GM18868 (cell line): ENCODE measurements at regions not wholly inside any gene's neighbourhood (a gene's known extent, or its start where the extent isn't known, plus 50 kb on each side); places are given as distances from the start of the nearest gene placed in this dataset.
A peak's percentile ranks its signal among the peaks of the same experiment; 100 is the strongest.
"Not testable (repeated sequence)": the region's sequence is repeated elsewhere in the genome, so short reads cannot be mapped to it uniquely, and the experiment has no call there.

ENCODE experiments used
- ATAC-seq: cut with Tn5 transposase; IDR thresholded peaks from one replicate; pipeline ENCODE4 v1.9.1; 2021; ENCODE audit warnings: mild to moderate bottlenecking, moderate library complexity; ENCODE audit not compliant: unreplicated experiment

DNA sequence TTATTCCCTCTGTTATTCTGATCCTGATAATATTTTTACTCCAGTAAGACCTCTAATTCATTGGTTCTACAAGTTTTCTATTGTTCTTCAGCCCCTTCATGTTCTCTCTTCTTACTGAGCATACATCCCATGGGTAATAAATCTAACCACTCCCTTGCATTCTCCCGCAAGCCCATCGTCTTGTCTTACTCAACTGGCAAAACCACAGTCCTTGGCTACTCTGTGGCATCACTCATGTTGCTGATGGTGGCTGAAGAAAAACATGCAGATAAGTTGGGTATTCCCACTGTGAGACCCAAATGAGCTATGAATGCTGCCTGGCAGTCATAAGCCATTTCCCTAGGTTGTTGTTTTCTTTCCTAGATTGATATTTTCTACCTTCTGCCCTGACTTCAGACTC lies 402.2 kb upstream of the AADAT start:
- no peak for ATAC-seq

DNA sequence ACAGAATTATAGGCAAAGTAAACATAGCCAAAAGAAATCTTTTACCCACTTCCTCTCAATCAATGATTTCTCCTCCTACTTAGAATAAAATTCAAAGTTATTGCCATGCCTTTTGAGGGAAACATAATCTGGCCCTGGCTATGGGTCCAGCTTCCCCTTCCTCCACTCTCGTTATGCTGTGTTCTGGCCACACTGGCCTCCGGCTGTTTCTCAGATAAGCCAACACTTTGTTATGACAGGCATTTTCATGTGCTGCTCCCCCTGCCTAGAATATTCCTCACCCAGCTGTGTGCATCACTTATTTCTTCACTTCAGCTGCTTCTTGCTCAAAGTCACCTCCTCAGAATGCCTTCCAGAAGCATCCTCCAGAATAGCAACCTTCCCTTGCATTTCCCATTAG lies 386.6 kb upstream of the AADAT start:
- no peak for ATAC-seq

GRCh38 chr4:170465429-170465828 lies 375.7 kb upstream of the AADAT start:
- no peak for ATAC-seq

DNA sequence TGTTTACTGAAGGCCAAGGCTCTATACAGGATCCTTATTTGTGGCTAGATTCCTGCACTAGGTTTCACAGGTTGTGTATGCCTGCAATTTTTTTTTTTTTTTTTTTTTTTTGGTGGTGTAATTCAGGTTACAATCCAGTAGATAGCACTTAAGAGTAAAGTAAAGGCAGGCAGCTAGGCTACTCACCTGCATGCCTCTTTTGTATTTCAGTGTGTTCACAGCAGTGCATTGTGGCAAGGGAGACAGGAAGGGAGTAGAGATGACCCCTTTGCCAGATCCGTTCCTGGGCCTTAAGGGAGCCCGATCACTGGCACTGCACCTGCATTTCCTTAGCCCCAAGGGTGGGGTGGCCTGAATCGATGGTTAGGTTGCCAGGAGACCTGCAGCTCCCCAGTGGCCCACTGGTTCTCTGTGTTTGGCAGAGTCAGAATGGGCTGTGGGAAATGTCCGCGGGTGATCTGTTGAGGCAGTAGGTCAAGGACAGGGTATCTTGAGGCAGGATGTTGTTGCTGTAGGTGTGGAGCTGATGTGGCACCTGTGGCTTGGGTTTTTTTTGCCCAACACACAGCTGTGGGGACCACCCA lies 374.9 kb upstream of the AADAT start:
- ATAC-seq, result no peak

GRCh38 chr4:170446782-170447181 lies 357.0 kb upstream of the AADAT start:
- no peak for ATAC-seq

DNA sequence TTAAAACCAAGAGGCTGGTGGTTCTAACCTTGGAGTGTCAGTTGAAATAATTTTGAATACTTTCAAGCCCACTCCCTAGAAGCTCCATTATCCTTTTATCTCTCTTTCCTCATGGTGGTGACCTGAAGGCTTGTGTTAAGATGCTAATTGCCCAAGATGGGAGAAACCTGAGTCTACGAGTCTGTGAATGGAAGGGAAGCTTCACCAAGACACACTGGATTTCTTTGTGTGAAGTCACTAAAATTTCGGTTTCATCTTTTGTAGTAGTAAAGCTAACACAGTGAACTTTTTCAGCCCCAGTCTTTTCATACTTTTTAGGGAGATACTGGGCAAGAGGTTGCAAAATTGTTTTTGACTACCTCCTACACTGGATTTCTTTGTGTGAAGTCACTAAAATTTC lies 351.4 kb upstream of the AADAT start:
- ATAC-seq, result not testable (repeated sequence)

DNA sequence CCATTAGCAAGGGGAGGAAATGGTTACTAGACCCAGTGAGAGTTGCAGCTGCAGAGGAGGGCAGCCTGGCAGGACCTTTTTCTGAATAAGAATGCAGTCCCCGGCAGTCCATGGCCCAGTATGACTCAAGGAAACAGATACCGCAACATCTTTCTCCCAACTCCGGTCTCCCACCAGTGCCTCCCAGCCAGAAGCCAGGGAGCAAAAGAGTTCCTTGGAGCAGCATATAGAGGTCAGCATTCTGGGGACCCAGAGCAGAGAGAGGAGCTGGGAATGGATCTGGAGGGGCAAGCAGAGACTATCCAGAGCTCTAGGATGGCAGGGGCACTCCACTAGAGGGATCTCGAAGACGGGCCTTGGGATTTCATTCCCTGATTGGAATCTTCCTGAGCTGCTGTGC lies 339.2 kb upstream of the AADAT start:
- ATAC-seq, result no peak

- ATAC-seq, result no peak
Measured at GRCh38 chr4:170425521-170426143, 335.9 kb upstream of the AADAT start.

GRCh38 chr4:170425040-170425439 lies 335.3 kb upstream of the AADAT start:
- ATAC-seq, result no peak

DNA sequence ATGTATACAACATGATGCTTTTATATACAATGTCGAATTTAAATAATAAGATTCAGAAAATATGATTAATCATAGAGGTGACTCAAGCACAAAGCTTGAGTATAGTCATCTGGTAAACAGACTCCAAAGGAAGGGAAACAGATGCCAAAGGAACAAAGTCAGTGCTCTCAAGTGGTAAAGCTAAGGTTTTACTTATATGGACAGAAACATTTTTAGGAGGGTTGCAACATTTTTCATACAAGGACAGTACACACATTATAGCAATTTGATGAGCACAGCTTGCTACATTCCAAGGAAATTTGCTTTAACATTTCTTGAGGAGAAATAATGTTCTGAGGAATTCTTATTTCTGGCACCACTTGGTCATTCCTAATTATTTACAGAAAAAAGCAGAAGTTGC lies 333.4 kb upstream of the AADAT start:
- ATAC-seq, result no peak

- peak; percentile 92 for ATAC-seq
Measured at GRCh38 chr4:170420255-170420693, 330.5 kb upstream of the AADAT start.

- ATAC-seq, result no peak
Measured at GRCh38 chr4:170414961-170415360, 325.2 kb upstream of the AADAT start.

GRCh38 chr4:170414360-170414759 lies 324.6 kb upstream of the AADAT start:
- no peak for ATAC-seq

DNA sequence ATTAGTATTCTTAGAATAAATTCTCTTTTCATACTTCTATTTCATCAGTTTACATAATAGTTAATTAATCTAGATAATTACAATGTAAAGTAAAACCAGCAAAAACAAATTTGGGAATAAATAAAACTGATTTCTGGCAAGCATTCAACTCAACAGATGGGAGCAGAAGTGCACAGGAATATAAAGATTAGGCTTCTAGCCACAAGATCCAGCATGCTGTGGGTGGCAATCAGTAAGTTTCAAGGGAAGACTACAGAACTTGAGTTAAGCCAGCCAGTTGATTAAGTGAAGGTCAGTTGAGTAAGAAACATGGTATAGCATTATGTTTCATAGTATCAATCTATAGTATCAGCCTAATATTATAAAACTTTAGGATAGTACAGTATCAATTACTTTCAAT lies 324.2 kb upstream of the AADAT start:
- ATAC-seq, result no peak

DNA sequence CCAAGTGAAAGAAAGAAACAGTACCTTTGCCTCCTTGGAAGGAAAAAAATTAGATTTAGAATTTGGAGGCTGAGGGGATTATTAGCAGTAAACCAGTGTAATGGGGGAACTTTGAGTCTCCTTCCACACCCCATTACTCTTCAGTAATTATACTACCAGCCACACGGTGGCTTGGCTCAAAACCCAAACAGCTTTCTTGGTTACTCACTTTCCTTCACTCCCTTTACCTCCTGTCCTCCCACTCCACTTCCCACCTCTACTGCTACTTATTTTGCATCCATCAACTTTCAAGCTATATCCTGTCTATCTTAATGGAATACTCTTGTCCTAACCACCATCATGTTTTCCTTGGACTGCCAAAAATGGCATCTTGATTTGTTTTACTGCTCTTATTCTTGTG lies 310.6 kb upstream of the AADAT start:
- peak; percentile 87 for ATAC-seq

- ATAC-seq, result no peak
Measured at GRCh38 chr4:170399581-170400293, 310.0 kb upstream of the AADAT start.

- no peak for ATAC-seq
Measured at GRCh38 chr4:170398218-170398617, 308.5 kb upstream of the AADAT start.

DNA sequence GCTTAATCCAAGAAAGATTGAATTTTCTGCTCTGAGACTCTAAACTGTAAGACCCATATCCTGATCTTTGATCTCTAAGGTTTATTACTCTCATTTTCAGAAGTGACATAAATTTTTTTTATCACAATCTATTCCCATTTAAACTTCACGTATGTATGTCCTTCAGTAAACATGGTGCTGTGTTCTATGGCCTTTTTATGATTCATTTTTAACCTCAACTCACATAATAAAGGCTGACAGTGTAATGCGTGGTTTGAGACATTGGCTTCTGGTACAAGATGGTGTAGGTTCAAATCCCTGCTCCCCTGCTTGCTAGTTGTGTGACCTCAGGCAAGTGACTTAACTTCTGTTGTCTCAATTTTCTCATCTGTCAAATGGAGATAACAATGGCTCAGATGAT lies 306.0 kb upstream of the AADAT start:
- ATAC-seq, result no peak

DNA sequence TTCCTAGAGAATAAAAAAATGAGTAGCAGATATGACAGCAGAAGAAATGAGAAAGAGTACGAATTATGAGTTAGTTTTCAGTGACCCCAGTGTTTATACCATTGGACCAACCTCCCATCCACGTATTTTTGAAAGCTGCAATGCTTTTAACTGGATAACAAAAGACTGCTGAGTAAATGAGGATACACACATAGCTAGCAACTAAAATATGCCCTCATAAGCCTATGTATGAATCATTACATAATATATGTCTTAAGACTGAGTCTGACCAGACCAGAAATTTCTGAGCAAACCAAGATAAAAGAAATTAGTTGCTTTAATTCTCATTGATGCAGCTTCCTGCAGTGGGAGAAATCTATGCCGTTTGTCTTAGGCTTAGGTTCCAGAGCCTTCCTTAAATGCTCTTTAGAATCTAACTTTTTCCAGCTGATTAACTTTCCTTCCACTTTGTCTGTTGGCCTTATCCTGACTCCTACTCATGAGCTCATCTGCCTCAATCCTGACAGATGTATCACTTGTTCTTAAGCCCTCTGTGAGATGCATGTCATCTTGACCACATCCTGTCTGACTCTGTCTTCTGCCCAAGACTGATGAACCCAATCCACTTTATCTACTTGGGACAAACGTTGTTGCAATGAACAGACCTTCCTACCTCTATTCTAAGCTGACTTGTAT lies 301.4 kb upstream of the AADAT start:
- ATAC-seq, result peak; percentile 86

DNA sequence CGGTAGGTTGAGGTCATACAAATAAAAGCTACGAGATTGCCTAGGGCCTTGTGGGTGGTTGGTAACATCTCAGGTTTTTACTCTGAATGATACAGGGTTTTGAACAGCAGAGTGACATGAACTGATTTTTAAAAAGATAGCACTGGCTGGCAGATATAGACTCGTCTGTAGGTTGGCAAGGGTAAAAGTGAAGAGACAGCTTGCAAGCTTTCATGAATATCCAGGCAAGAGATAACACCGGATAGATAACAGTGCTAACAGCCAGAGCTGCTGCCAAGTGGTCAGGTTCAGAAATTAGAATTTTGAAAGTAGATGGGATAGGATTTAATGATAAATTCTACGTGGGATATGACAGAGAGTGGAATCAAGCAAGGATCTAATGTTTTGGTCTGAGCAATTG lies 299.7 kb upstream of the AADAT start:
- ATAC-seq, result no peak

GRCh38 chr4:170388255-170388654 lies 298.5 kb upstream of the AADAT start:
- no peak for ATAC-seq

DNA sequence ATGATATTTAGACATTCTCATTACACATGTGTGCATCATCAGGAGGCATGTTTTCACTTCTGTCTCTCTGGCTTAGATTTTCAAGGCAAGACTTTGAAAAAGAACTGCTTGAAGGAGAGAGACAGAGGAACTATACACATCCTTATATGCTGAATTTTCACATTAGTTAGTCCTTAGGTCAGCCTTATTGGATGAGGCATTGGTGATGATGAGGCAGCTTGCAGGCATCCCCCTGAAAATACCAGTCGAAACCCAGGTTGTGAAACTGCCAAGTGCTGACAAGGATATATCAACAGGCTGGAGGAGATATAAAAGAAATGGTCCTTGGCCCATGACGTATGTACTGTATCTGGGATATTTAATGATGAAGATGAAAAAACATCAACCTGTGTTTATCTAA lies 297.2 kb upstream of the AADAT start:
- ATAC-seq, result no peak
